HG02840 (cell line): ENCODE measurements at regions not wholly inside any gene's neighbourhood (a gene's known extent, or its start where the extent isn't known, plus 50 kb on each side); places are given as distances from the start of the nearest gene placed in this dataset.
"Not testable (repeated sequence)": the region's sequence is repeated elsewhere in the genome, so short reads cannot be mapped to it uniquely, and the experiment has no call there.

Experiments used
- ATAC-seq: cut with Tn5 transposase; IDR thresholded peaks from one replicate; pipeline ENCODE4 v1.9.1; 2021; ENCODE audit warnings: mild to moderate bottlenecking, moderate library complexity, moderate number of reproducible peaks; ENCODE audit not compliant: unreplicated experiment, low FRiP score

GRCh38 chr20:48492715-48493070 lies 335.1 kb downstream of the PREX1 start:
- ATAC-seq, result no peak

- no peak for ATAC-seq
Measured at GRCh38 chr20:48492015-48492714, 335.6 kb downstream of the PREX1 start.

GRCh38 chr20:48490961-48491831 lies 336.6 kb downstream of the PREX1 start:
- no peak for ATAC-seq

- not testable (repeated sequence) for ATAC-seq
Measured at GRCh38 chr20:48490341-48490740, 337.5 kb downstream of the PREX1 start.

GRCh38 chr20:48489656-48490055 lies 338.1 kb downstream of the PREX1 start:
- no peak for ATAC-seq

GRCh38 chr20:48489046-48489463 lies 338.7 kb downstream of the PREX1 start:
- no peak for ATAC-seq

- not testable (repeated sequence) for ATAC-seq
Measured at GRCh38 chr20:48488334-48489034, 339.3 kb downstream of the PREX1 start.

GRCh38 chr20:48486065-48486464 lies 341.7 kb downstream of the PREX1 start:
- ATAC-seq, result no peak

- ATAC-seq, result not testable (repeated sequence)
Measured at GRCh38 chr20:48485153-48485552, 342.6 kb downstream of the PREX1 start.

- ATAC-seq, result no peak
Measured at GRCh38 chr20:48483334-48484066, 344.3 kb downstream of the PREX1 start.

GRCh38 chr20:48482790-48483189 lies 345.0 kb downstream of the PREX1 start:
- ATAC-seq, result no peak

- no peak for ATAC-seq
Measured at GRCh38 chr20:48480216-48480772, 347.5 kb downstream of the PREX1 start.

- ATAC-seq, result no peak
Measured at GRCh38 chr20:48478806-48479585, 348.8 kb downstream of the PREX1 start.

GRCh38 chr20:48478370-48478769 lies 349.4 kb downstream of the PREX1 start:
- ATAC-seq, result no peak

- ATAC-seq, result no peak
Measured at GRCh38 chr20:48476854-48477253, 350.9 kb downstream of the PREX1 start.

- no peak for ATAC-seq
Measured at GRCh38 chr20:48474022-48474421, 353.8 kb downstream of the PREX1 start.

- no peak for ATAC-seq
Measured at GRCh38 chr20:48471759-48472408, 355.9 kb downstream of the PREX1 start.

GRCh38 chr20:48471176-48471575 lies 356.6 kb downstream of the PREX1 start:
- ATAC-seq, result no peak

GRCh38 chr20:48470141-48470540 lies 357.7 kb downstream of the PREX1 start:
- no peak for ATAC-seq
